ENCODE measurements at regions not wholly inside any gene's neighbourhood (a gene's known extent, or its start where the extent isn't known, plus 50 kb on each side); places are given as distances from the start of the nearest gene placed in this dataset.

GRCh38 chr14:49467091-49467490 is 119.1 kb downstream of the RPS29 start:
- no peak for ATAC-seq
- DNase-seq (ENCODE audit: low spot score): no peak

- DNase-seq (ENCODE audit: low spot score) (no peak), ATAC-seq (peak; percentile 15)
These were observed 121.3 kb downstream of the RPS29 start for GRCh38 chr14:49464885-49465284.

GRCh38 chr14:49463146-49463545 is 123.0 kb downstream of the RPS29 start:
- no peak for ATAC-seq

GRCh38 chr14:49461529-49462401 is 124.4 kb downstream of the RPS29 start:
- peak; percentile 98 for ATAC-seq
- no peak for DNase-seq (ENCODE audit: low spot score)

More at GRCh38 chr14:49463146-49463545, 123.0 kb downstream of the RPS29 start:
- no peak for DNase-seq (ENCODE audit: low spot score)

GRCh38 chr14:49460662-49461061 is 125.5 kb downstream of the RPS29 start:
- ATAC-seq: no peak
- no peak for DNase-seq (ENCODE audit: low spot score)

- DNase-seq (ENCODE audit: low spot score) (no peak), ATAC-seq (no peak)
These were observed 129.6 kb downstream of the RPS29 start for GRCh38 chr14:49456589-49456988.

GRCh38 chr14:49451938-49452337 is 134.2 kb downstream of the RPS29 start:
- no peak for ATAC-seq
- DNase-seq (ENCODE audit: low spot score): no peak

- DNase-seq (ENCODE audit: low spot score) (no peak), ATAC-seq (no peak)
These were observed 136.4 kb downstream of the RPS29 start for GRCh38 chr14:49449749-49450148.

GRCh38 chr14:49447540-49448107 is 138.6 kb downstream of the RPS29 start:
- ATAC-seq: no peak
- no peak for DNase-seq (ENCODE audit: low spot score)

GRCh38 chr14:49446801-49447200 is 139.4 kb downstream of the RPS29 start:
- ATAC-seq: no peak
- no peak for DNase-seq (ENCODE audit: low spot score)

GRCh38 chr14:49438256-49438770 is 147.9 kb downstream of the RPS29 start:
- no peak for ATAC-seq

GRCh38 chr14:49428076-49428475 is 158.1 kb downstream of the RPS29 start:
- ATAC-seq: no peak
- DNase-seq (ENCODE audit: low spot score): no peak

More at GRCh38 chr14:49438256-49438770, 147.9 kb downstream of the RPS29 start:
- DNase-seq (ENCODE audit: low spot score): no peak

GRCh38 chr14:49427117-49427516 is 159.1 kb downstream of the RPS29 start:
- no peak for DNase-seq (ENCODE audit: low spot score)
- no peak for ATAC-seq

- DNase-seq (ENCODE audit: low spot score) (no peak), ATAC-seq (no peak)
These were observed 160.3 kb downstream of the RPS29 start for GRCh38 chr14:49425921-49426320.

- no peak for ATAC-seq
- DNase-seq (ENCODE audit: low spot score): no peak
These were observed 161.5 kb downstream of the RPS29 start for GRCh38 chr14:49424436-49425331.

- no peak for DNase-seq (ENCODE audit: low spot score)
- no peak for ATAC-seq
These were observed 166.0 kb downstream of the RPS29 start for GRCh38 chr14:49420201-49420600.

- DNase-seq (ENCODE audit: low spot score) (no peak), ATAC-seq (no peak)
These were observed 167.4 kb downstream of the RPS29 start for GRCh38 chr14:49418789-49419188.

GRCh38 chr14:49417790-49418189 is 168.4 kb downstream of the RPS29 start:
- ATAC-seq (no peak), DNase-seq (ENCODE audit: low spot score) (no peak)

- ATAC-seq: no peak
- no peak for DNase-seq (ENCODE audit: low spot score)
These were observed 177.8 kb downstream of the RPS29 start for GRCh38 chr14:49408187-49408933.

- ATAC-seq (no peak), DNase-seq (ENCODE audit: low spot score) (no peak)
These were observed 180.9 kb downstream of the RPS29 start for GRCh38 chr14:49405291-49405690.
